ENCODE measurements at regions not wholly inside any gene's neighbourhood (a gene's known extent, or its start where the extent isn't known, plus 50 kb on each side); places are given as distances from the start of the nearest gene placed in this dataset.

- DNase-seq: no peak
Measured at GRCh38 chr4:126553248-126553647, 1079.5 kb upstream of the INTU start.

- no peak for DNase-seq
Measured at GRCh38 chr4:126558596-126558995, 1074.2 kb upstream of the INTU start.

GRCh38 chr4:126559961-126560360 is 1072.8 kb upstream of the INTU start:
- no peak for DNase-seq

- no peak for DNase-seq
Measured at GRCh38 chr4:126560794-126561193, 1072.0 kb upstream of the INTU start.

- DNase-seq: no peak
Measured at GRCh38 chr4:126563389-126563788, 1069.4 kb upstream of the INTU start.

- no peak for DNase-seq
Measured at GRCh38 chr4:126564283-126564854, 1068.4 kb upstream of the INTU start.

- no peak for DNase-seq
Measured at GRCh38 chr4:126568652-126569570, 1063.8 kb upstream of the INTU start.

- DNase-seq: no peak
Measured at GRCh38 chr4:126572264-126572663, 1060.5 kb upstream of the INTU start.

- no peak for DNase-seq
Measured at GRCh38 chr4:126582737-126583136, 1050.0 kb upstream of the INTU start.

- DNase-seq: no peak
Measured at GRCh38 chr4:126583509-126583908, 1049.2 kb upstream of the INTU start.

- no peak for DNase-seq
Measured at GRCh38 chr4:126591583-126591982, 1041.2 kb upstream of the INTU start.

GRCh38 chr4:126592088-126592487 is 1040.7 kb upstream of the INTU start:
- DNase-seq: no peak

GRCh38 chr4:126593626-126594025 is 1039.1 kb upstream of the INTU start:
- no peak for DNase-seq

- DNase-seq: no peak
Measured at GRCh38 chr4:126595643-126596042, 1037.1 kb upstream of the INTU start.

- no peak for DNase-seq
Measured at GRCh38 chr4:126599746-126600145, 1033.0 kb upstream of the INTU start.

GRCh38 chr4:126603210-126603609 is 1029.5 kb upstream of the INTU start:
- DNase-seq: no peak

GRCh38 chr4:126603825-126604224 is 1028.9 kb upstream of the INTU start:
- no peak for DNase-seq

- DNase-seq: no peak
Measured at GRCh38 chr4:126604268-126604867, 1028.4 kb upstream of the INTU start.

- DNase-seq: no peak
Measured at GRCh38 chr4:126610933-126611332, 1021.8 kb upstream of the INTU start.

GRCh38 chr4:126611900-126612299 is 1020.9 kb upstream of the INTU start:
- DNase-seq: no peak

GRCh38 chr4:126614356-126614855 is 1018.4 kb upstream of the INTU start:
- no peak for DNase-seq

- DNase-seq: no peak
Measured at GRCh38 chr4:126616795-126617194, 1016.0 kb upstream of the INTU start.

GRCh38 chr4:126627255-126627654 is 1005.5 kb upstream of the INTU start:
- DNase-seq: no peak

GRCh38 chr4:126628933-126629332 is 1003.8 kb upstream of the INTU start:
- DNase-seq: no peak
